Upper lobe of left lung (tissue), 6 donors: ENCODE measurements at regions not wholly inside any gene's neighbourhood (a gene's known extent, or its start where the extent isn't known, plus 50 kb on each side); places are given as distances from the start of the nearest gene placed in this dataset.
A peak's percentile ranks its signal among the peaks of the same experiment; 100 is the strongest.
"Not testable (repeated sequence)": the region's sequence is repeated elsewhere in the genome, so short reads cannot be mapped to it uniquely, and the experiment has no call there.

Source experiments
- ATAC-seq, 2 donors: fragments of 200-7000 bp; cut with Tn5 transposase; one replicate each; pipeline ENCODE4 v1.9.1; 2022; ENCODE audit warnings: mild to moderate bottlenecking in 2 of 2, moderate library complexity in 2 of 2; ENCODE audit not compliant: low FRiP score in 2 of 2
- DNase-seq, 2 donors: peaks; one replicate each; pipeline ENCODE4 v3.0.0-alpha.2; 2019 to 2020
- H3K27ac ChIP-seq, 4 donors: fragments of 200-600 bp; sonication (generic); one replicate each; pipeline ENCODE4 v1.5.1; 2016 to 2019
- H3K27me3 ChIP-seq, 4 donors: fragments of 200-600 bp; sonication (generic); one replicate each; pipeline ENCODE4 v1.5.1; 2017 to 2019
- H3K36me3 ChIP-seq, 4 donors: fragments of 200-600 bp; sonication (generic); one replicate each; pipeline ENCODE4 v1.5.1; 2016 to 2019
- H3K4me1 ChIP-seq, 4 donors: fragments of 200-600 bp; sonication (generic); one replicate each; pipeline ENCODE4 v1.5.1; 2018 to 2019
- H3K4me3 ChIP-seq, 4 donors: fragments of 200-600 bp; sonication (generic); one replicate each; pipeline ENCODE4 v1.5.1; 2017 to 2019; ENCODE audit warnings: mild to moderate bottlenecking in 2 of 4, moderate library complexity in 1 of 4
- H3K9me3 ChIP-seq, 4 donors: fragments of 200-600 bp; sonication (generic); one replicate each; pipeline ENCODE4 v1.5.1; 2018 to 2019
- EP300 ChIP-seq, 4 donors: sonication (generic); formaldehyde crosslinking; IDR thresholded peaks; one replicate each; pipeline ENCODE4 v1.5.1; 2017; ENCODE audit warnings: antibody characterized with exemption in 4 of 4, control low read depth in 2 of 4
- POLR2A ChIP-seq, 4 donors: fragments of 450-650 bp; IDR thresholded peaks; one replicate each; pipeline ENCODE4 v1.5.1; 2016 to 2017; ENCODE audit warnings: antibody characterized with exemption in 4 of 4, mild to moderate bottlenecking in 2 of 4
- POLR2AphosphoS5 ChIP-seq, 2 donors: sonication (generic); formaldehyde crosslinking; IDR thresholded peaks; one replicate each; pipeline ENCODE4 v1.5.1; 2017; ENCODE audit warnings: antibody characterized with exemption in 2 of 2
- WGBS, 2 donors: methylation state at CpG; one replicate each; pipeline ENCODE4 v1.1.5; 2017 to 2018; 5-methylcytosine and 5-hydroxymethylcytosine counted together
- TF ChIP-seq, protein P1 (sequence below), 6 experiments: fragments of 450-650 bp in 4 of 6; fragments of 200-600 bp in 2 of 6; sonication (generic) in 2 of 6; IDR thresholded peaks; one replicate each; pipeline ENCODE4 v1.5.1; 2016 to 2019; ENCODE audit warnings: antibody characterized with exemption in 6 of 6
- donor health status: DM: no; HTN: no; CAD: no; lungs with moderate emphysema.
- donor health status: DM: no; HTN: yes; CAD: no; lungs with severe emphysema.

- DNase-seq, result no peak
- ATAC-seq, result no peak
Measured at GRCh38 chr9:135356796-135357195, 122.8 kb upstream of the PPP1R26 start.

GRCh38 chr9:135357863-135358551, 121.6 kb upstream of the PPP1R26 start:
- H3K4me1 ChIP-seq, result no peaks in the 10 kb centered on the region
- DNase-seq, result peak in 1 of 2 donors; percentile 41
- H3K27me3 ChIP-seq, result no peaks in the 10 kb centered on the region
- 63 to 65% methylated on average over 14 to 24 of the region's 24 CpGs for WGBS, 2 donors
- no peak overlapping the region for H3K27ac ChIP-seq
- no peak for ATAC-seq
- H3K4me3 ChIP-seq, result no peak overlapping the region
- no peaks in the 10 kb centered on the region for H3K36me3 ChIP-seq
- TF ChIP-seq POLR2AphosphoS5 (IDR thresholded peaks at IDR 0.05) (no peak), EP300 (IDR thresholded peaks at IDR 0.05) (no peak)
- H3K9me3 ChIP-seq, result no peaks in the 10 kb centered on the region

More at GRCh38 chr9:135356796-135357195, 122.8 kb upstream of the PPP1R26 start:
- Histone ChIP-seq H3K4me3 (no peak overlapping the region), H3K36me3 (no peaks in the 10 kb centered on the region), H3K27ac (no peak overlapping the region), H3K4me1 (no peaks in the 10 kb centered on the region), H3K9me3 (no peaks in the 10 kb centered on the region), H3K27me3 (no peaks in the 10 kb centered on the region)
- WGBS, 2 donors, result 69 to 78% methylated on average over 4 to 5 of the region's 5 CpGs
- no peak for TF ChIP-seq POLR2AphosphoS5 (IDR thresholded peaks at IDR 0.05)
- TF ChIP-seq POLR2A (IDR thresholded peaks at IDR 0.05), result no peak
- no peak for TF ChIP-seq EP300 (IDR thresholded peaks at IDR 0.05)
- TF ChIP-seq, protein P1, sequence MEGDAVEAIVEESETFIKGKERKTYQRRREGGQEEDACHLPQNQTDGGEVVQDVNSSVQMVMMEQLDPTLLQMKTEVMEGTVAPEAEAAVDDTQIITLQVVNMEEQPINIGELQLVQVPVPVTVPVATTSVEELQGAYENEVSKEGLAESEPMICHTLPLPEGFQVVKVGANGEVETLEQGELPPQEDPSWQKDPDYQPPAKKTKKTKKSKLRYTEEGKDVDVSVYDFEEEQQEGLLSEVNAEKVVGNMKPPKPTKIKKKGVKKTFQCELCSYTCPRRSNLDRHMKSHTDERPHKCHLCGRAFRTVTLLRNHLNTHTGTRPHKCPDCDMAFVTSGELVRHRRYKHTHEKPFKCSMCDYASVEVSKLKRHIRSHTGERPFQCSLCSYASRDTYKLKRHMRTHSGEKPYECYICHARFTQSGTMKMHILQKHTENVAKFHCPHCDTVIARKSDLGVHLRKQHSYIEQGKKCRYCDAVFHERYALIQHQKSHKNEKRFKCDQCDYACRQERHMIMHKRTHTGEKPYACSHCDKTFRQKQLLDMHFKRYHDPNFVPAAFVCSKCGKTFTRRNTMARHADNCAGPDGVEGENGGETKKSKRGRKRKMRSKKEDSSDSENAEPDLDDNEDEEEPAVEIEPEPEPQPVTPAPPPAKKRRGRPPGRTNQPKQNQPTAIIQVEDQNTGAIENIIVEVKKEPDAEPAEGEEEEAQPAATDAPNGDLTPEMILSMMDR (IDR thresholded peaks at IDR 0.05), result no peak

GRCh38 chr9:135358552-135358940, 121.0 kb upstream of the PPP1R26 start:
- Histone ChIP-seq H3K4me1 (no peaks in the 10 kb centered on the region), H3K27ac (no peak overlapping the region), H3K36me3 (no peaks in the 10 kb centered on the region), H3K9me3 (no peaks in the 10 kb centered on the region), H3K4me3 (no peak overlapping the region), H3K27me3 (no peaks in the 10 kb centered on the region)
- ATAC-seq (no peak), DNase-seq (peak in 1 of 2 donors; percentile 41)
- TF ChIP-seq POLR2AphosphoS5 (IDR thresholded peaks at IDR 0.05) (no peak), POLR2A (IDR thresholded peaks at IDR 0.05) (no peak), EP300 (IDR thresholded peaks at IDR 0.05) (no peak)
- TF ChIP-seq, protein P1 (IDR thresholded peaks at IDR 0.05), result no peak
- 86 to 92% methylated on average over 6 to 13 of the region's 13 CpGs for WGBS, 2 donors

DNA sequence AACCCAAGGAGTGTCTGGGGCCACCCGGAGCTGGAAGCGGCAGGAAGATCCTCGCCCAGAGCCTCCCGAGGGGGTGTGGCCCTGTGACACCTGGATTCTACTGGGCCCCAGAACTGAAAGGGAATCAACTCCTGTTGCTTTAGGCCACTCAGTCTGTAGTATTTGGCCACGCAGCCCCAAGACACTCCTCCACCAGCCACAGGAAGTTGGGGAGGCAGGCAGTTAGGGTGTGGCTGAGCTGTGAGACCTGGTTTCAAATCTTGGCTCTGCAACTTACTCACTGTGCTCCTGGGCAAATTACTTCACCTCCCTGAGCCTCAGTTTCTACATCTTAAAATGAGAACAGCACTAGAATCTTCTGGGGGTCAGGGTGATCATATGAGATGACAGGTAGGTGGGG, 119.8 kb upstream of the PPP1R26 start:
- Histone ChIP-seq H3K4me3 (no peak overlapping the region), H3K9me3 (no peaks in the 10 kb centered on the region), H3K27ac (no peak overlapping the region), H3K36me3 (no peaks in the 10 kb centered on the region), H3K4me1 (no peaks in the 10 kb centered on the region), H3K27me3 (no peaks in the 10 kb centered on the region)
- DNase-seq (no peak), ATAC-seq (no peak)
- TF ChIP-seq POLR2AphosphoS5 (IDR thresholded peaks at IDR 0.05) (no peak), POLR2A (IDR thresholded peaks at IDR 0.05) (no peak), EP300 (IDR thresholded peaks at IDR 0.05) (no peak)
- TF ChIP-seq, protein P1 (IDR thresholded peaks at IDR 0.05), result no peak
- 71 to 83% methylated on average over 5 of the region's 5 CpGs for WGBS, 2 donors

DNA sequence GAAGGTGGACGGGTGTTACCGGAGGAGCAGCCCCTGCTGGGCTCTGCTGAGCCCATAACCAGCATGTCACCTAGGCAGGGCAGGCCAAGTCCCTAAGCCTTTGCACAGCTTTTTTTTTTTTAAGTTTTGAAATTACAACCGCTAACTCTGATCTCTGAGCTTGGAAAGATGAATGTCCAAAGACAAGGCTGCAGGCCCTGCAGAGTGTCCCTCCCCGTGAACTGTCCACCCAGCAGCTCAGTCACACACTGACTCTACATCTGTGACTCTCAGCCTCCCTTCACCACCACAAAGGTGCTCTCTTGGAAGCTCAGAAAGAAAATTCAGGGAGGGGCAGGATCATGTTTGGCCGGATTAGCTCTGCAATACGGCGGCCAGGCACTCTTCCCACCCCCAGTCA, 119.0 kb upstream of the PPP1R26 start:
- TF ChIP-seq EP300 (IDR thresholded peaks at IDR 0.05) (no peak), POLR2A (IDR thresholded peaks at IDR 0.05) (no peak), POLR2AphosphoS5 (IDR thresholded peaks at IDR 0.05) (no peak)
- TF ChIP-seq, protein P1 (IDR thresholded peaks at IDR 0.05), result no peak
- 81 to 89% methylated on average over 7 of the region's 7 CpGs for WGBS, 2 donors
- DNase-seq, result no peak
- Histone ChIP-seq H3K4me3 (no peak overlapping the region), H3K9me3 (no peaks in the 10 kb centered on the region), H3K27me3 (no peaks in the 10 kb centered on the region), H3K27ac (no peak overlapping the region), H3K4me1 (no peaks in the 10 kb centered on the region), H3K36me3 (no peaks in the 10 kb centered on the region)
- no peak for ATAC-seq

DNA sequence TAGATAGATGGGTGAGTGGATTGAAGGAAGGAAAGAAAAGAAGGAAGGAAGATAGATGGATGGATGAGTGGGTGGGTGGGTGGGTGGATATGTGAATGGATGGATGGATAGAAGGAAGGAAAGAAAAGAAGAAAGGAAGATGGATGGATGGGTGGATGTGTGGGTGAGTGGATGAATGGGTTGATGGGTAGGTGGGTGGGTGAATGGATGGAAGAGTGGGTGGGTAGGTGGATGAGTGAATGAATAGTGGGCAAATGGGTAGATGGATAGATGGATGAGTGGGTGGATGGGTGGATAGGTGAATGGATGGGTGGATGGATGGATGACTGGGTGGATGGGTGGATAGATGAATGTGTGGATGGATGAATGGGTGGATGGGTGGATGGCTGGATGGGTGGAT, 117.9 kb upstream of the PPP1R26 start:
- H3K9me3 ChIP-seq, H3K4me3 ChIP-seq, H3K36me3 ChIP-seq, H3K27me3 ChIP-seq, H3K4me1 ChIP-seq, ATAC-seq, H3K27ac ChIP-seq, DNase-seq: not testable (repeated sequence)
